GM15510 (cell line): ENCODE measurements at regions not wholly inside any gene's neighbourhood (a gene's known extent, or its start where the extent isn't known, plus 50 kb on each side); places are given as distances from the start of the nearest gene placed in this dataset.

ENCODE experiments used
- POLR2A ChIP-seq: IDR thresholded peaks from 3 replicates; pipeline ENCODE4 v1.6.1; 2011; ENCODE audit warnings: borderline replicate concordance; ENCODE audit not compliant: insufficient read length; ENCODE audit errors: extremely low read depth

GRCh38 chr16:86448306-86448890 is 61.9 kb upstream of the FOXF1 start:
- no peak for TF ChIP-seq POLR2A

- TF ChIP-seq POLR2A = no peak
Measured at GRCh38 chr16:86449446-86450095, 60.8 kb upstream of the FOXF1 start.

DNA sequence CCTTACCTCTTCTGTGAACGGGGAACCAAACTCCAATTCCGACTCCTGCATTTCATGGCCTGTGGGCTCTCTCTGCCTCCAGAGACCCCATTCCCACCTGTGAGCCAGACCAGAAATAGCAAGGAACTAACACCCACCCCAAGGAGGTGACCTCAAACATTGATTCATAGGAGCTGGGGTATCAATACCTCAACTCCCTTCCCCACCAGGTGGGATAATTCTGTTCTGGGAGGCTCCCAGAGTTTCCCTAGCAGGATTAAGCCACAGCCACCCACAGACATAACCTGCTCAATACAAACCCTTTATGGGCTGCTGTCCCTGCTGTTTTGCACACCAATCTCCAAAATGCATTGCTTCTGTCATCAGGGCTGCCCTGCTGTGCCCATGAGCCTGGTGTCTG is 59.6 kb upstream of the FOXF1 start:
- no peak for TF ChIP-seq POLR2A

DNA sequence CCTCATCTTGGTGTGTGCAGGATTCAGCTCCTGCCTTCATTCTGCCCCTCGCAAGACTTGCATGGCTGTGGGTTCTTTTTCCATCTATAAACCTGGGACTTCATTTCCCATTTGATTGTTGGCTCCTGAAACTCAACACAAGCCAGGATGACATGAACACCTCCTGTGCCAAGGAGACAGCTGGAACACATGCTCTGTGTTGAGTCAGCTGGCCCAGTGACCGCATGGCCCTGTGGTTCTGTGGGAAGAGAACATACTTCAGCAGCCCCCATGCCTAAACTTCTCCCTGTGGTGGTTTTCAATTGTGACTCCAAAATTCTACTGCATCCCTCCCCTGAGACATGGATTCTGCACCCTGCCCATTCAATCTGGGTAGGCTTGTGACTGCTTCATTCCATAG is 57.9 kb upstream of the FOXF1 start:
- no peak for TF ChIP-seq POLR2A

DNA sequence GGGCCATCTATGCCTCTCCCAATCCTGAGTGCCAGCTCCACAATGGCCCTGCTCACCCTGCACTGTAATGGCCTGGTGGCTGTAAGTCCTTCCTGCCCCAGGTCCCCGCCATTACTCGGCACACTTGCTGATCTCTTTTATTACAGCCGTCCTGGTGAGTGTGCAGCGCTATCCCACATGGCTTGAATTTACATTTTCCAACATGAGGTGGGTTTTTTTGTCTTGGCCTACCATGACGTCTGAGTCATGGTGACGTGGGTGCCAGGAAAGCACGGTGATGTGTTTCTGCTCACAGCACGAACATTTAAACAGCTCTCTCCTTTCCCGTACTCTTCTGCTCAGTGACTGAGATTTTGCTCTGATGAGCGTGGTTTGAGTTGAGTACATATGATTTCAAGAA is 55.2 kb upstream of the FOXF1 start:
- TF ChIP-seq POLR2A = no peak

GRCh38 chr16:86455640-86456039 is 54.7 kb upstream of the FOXF1 start:
- TF ChIP-seq POLR2A = no peak

GRCh38 chr16:86457501-86458148 is 52.7 kb upstream of the FOXF1 start:
- TF ChIP-seq POLR2A = no peak

GRCh38 chr16:86458149-86458777 is 52.1 kb upstream of the FOXF1 start:
- no peak for TF ChIP-seq POLR2A

DNA sequence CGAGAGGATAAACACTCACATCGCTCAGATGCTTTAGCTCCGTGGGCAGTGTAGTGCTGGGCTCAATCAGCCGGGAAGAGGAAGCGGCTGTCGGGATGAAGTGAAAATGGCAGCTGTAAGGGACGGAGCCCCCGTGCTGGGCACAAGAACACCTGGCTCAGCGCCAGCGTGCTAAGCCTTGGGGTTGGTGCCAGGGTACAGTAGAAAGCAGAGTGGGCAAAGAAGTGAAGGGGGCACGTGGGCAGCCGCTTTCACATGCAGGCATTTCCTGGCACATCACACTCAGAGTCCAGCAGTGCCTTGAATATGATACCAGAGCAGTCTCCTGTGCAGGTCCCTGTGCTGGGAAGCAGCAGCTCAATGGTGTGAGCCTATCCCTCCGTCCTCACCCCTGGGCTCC is 51.1 kb upstream of the FOXF1 start:
- TF ChIP-seq POLR2A = no peak
